COLO668 (cell line): ENCODE measurements at regions not wholly inside any gene's neighbourhood (a gene's known extent, or its start where the extent isn't known, plus 50 kb on each side); places are given as distances from the start of the nearest gene placed in this dataset.

Experiments
- DNase-seq: peaks from one replicate; lab custom pipeline; 2025; ENCODE audit not compliant: unreplicated experiment; lab: John Stamatoyannopoulos, UW

GRCh38 chr1:113219377-113219776 is 146.4 kb downstream of the LRIG2 start:
- DNase-seq: peak; percentile 25

- no peak for DNase-seq
Measured at GRCh38 chr1:113219828-113220227, 146.8 kb downstream of the LRIG2 start.

DNA sequence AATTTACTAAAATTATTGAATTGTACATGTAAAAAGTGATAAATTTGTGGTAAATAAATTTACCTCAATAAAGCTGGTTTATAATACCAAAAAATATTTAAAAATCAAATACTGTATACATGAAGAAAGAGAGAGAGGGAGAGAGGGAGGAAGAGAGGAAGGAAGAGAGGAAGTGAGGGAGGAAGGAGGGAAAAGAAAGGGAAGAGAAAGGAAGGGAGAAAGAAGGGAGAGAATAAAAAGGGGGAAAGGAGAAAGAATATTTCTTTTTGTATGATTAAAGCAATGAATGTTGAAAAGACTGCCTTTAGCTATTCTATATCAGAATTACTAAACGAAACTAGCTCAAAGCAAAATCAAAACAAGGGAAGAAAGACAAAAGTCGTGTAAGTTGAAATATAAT is 150.0 kb downstream of the LRIG2 start:
- DNase-seq: no peak

DNA sequence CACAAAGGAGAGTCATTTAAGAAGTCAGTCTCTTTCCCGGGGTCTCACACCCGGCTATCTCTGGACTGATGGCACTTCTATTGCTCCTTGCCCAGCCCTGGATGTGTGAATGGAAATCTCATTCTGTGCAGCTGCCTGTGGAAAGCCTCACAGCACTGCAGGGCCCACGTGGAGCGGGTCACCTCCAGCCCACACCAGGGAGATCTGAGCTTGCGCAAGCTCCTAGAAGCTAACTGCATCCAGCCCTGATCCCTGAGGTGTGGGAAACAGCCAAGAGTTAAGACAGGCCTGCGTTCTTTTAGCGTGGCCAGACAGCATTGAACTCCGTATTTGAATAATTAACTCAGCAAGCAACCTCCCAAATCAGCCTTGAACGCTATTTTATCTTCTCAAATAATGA is 150.5 kb downstream of the LRIG2 start:
- DNase-seq: no peak

- no peak for DNase-seq
Measured at GRCh38 chr1:113226148-113226547, 153.2 kb downstream of the LRIG2 start.

- no peak for DNase-seq
Measured at GRCh38 chr1:113231866-113232265, 158.4 kb upstream of the MAGI3 start.

- DNase-seq: no peak
Measured at GRCh38 chr1:113233441-113233840, 156.9 kb upstream of the MAGI3 start.

DNA sequence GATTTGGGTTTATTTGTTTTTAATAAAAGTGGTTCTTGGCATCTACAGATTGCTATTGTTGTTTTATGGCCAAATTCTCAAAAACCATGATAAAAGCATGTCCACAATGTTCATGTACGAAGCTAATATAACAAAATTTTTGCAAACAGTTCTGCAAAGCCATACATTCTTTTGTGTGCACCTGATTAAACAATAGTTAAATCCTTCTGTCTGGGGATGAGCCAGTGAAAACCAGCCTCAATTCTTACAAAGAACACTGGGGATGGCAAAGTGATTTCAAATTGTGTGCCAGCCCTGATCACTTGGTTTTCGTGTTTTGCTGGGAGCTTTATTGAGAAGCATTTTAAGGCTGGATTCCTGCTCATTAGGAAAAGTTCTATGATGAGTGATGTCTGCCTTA is 149.1 kb upstream of the MAGI3 start:
- no peak for DNase-seq

DNA sequence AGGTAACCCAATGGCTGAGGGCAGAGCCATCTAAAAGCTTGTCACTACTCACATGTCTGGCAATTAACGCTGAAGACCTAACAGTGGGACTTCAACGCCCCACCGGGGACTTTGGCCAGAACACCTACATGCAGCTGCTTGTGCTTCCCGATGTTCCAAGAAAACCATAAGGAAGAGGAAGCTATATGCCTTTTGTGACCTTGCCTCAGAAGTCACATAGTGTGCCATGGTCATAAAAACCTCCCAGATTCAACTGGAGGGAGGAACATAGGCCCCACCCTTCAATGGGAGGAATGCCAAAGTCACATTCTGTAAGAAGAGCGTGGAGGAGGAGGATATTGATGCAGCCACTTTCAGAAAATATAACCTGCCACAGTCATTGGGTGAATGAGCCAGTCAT is 147.8 kb upstream of the MAGI3 start:
- no peak for DNase-seq

DNA sequence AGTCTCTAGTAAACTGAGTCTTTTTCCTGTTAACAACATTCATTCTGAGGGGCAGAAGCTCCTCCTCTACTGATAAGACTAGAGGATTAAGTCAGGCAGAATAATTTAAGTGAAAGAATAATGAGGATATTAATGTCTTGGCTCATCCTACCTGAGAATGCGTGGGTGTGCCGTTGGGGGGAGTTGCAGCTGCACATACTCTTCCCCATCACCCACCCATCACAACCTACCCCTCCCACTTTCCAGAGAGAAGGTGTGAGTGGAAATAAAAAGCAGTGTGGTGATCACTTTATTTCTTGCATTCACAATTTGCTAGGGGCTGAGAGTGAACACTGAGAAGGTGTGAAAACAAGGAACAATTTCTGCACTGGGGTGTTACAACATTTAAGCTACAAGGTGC is 146.8 kb upstream of the MAGI3 start:
- DNase-seq: no peak

DNA sequence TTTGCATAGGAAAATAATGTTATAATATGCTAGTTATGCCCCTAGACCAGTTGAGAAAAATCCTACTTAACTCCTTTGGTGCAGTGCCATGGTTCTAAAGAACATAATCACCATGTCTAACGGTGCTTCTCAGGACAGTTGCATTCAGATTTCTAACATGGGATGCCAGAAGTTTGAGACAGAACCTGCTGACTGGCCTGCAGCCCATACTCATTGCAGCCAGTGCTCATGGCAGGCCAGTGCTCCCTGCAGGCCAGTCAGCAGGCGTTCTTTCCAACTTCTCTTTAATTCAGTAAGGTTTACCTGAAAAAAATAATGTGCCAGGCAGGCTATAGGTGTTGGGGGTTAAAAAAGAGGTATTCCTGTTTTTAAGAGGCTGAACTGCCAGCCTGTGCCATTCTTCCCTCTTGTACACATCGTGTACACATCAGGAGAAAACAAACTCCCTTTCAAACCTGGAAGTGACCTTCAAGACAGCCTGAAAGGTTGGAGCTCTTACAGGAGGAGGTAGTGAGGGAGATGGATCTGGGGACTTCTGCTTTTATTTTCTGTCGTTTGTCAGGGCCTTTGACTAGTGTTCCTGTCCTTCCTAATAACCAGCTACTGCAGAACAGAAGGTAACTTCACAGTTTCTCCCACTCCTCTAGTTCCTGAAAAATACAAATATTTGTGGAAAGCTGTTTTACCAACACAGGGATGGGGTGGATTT is 146.0 kb upstream of the MAGI3 start:
- DNase-seq: no peak

DNA sequence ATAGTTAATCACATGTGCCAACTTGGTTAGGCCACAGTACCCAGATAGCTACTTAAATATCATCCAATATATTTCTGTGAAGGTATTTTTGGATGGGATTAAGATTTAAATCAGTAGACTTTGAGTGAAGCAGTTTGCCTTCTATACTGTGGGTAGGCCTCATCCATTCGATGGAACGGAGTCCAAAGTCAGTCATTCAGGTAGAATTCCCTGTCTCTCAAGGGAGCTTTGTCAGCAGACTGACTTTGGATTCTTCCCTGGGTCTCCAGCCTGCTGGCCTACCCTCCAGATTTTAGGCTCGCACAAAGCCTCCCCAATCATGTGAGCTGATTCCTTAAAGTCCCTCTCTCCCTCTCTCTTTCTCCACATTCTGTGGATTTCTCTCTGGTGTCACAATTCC is 145.1 kb upstream of the MAGI3 start:
- no peak for DNase-seq

GRCh38 chr1:113246929-113247328 is 143.4 kb upstream of the MAGI3 start:
- no peak for DNase-seq

DNA sequence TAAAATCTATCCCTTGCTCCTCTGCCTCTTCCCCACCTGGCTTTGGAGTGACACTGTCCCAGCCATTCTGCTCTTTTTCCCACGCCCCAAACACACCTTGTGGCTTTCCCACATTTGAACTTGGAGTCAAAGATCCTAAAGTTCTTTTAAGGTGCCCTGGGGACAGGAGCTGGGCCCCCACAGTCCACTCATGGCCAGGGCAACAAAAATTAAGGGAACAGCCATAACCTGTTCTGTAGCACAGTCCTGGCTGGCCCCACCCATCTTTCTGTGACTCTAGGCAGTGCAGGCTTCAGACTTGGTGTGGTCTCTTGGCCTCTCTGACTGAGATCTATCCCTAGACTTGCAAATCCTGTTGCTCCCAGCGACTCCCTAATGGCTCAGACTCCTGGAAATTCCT is 143.0 kb upstream of the MAGI3 start:
- DNase-seq: no peak

GRCh38 chr1:113247782-113248181 is 142.5 kb upstream of the MAGI3 start:
- DNase-seq: no peak

DNA sequence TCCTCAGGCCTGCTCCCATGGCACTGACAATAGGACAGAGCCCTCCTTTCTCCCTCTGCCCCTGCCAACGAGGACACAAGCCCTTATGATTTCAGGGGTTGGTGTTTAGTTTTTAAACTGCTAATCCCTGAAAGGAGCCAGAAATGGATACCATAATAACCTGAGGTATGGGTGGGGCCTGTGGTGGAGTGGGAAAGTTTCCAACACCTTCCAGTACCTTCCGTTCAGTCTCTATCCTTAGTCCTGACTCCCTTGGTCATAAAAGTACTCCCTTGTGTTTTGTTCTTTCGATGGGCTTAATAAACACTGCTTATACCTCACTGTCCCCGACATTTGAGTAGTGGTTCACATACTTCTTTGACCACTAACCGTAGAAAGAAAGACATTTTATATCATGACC is 141.8 kb upstream of the MAGI3 start:
- no peak for DNase-seq

DNA sequence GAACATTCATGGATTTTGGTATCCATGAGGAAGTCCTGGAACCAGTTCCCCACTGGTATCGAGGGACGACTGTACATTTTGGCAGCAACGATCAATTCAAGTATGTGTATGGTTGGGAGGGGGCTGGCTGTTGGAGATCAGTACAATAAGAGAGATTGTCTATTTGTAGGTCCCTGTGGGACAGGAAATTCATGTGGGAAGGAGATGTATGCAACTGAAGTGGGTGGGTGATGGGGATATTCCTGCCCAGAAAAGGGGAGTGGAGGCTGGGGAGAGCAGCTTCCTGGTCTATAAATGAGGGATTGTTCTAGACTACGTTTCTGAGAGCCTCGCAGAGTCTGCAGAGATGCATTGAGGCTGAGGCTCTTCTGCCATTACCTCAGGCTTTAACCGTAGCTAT is 140.2 kb upstream of the MAGI3 start:
- DNase-seq: no peak

DNA sequence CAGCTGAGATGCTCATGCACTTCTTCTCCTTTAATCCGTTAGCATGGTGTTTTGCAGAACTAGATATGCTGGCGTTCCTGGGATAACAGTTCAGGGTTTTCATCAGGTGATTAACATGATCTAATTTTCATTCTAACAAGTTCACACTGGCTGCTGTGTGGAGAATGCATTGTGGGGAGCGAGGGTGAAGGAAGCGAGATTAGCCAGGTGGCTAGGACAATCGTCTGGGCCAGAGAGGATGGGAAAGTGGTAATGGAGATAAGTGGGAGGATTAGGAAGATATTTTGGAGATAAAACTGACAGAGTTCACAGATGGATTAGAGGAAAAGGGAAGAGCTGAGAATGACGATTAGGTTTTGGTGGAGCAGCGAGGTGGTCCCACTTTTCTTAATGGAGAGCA is 138.1 kb upstream of the MAGI3 start:
- DNase-seq: no peak

DNA sequence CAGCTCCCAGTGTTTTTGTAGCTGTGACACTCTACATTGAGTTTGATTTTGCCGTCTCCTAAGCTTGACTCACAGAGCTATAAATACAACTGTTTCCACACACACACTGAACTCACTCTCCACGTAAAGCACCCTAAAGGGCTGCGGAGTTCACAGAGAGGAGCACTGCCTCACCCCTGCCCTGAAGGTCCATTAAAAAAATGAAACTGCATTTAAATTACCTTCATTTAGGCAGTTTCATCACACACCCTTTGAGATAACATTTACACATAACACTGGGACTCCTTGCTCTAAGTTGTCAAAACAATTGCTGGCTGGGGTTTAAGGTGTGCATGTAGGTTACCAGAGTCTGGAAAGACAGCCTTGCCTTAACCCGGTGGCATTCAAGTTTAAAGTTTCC is 137.1 kb upstream of the MAGI3 start:
- no peak for DNase-seq

DNA sequence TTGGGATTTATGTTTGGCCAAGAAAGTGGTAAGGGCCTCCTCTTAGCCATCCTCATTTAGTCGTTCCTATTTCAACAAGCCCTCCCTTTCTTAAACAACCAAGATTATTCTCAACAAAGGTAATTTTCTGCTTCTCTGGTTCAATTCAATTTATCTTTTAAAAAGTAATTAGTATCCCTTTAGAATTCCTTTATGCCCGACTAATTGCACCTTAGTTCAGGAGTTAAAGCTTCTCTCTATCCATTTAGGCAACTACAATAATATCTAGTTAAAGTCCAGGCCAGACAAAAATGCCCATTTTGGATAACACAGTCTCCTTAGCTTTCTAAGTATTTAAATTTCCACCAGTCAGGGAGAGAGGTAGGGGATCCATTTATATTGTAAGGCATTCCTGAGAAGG is 136.7 kb upstream of the MAGI3 start:
- DNase-seq: no peak

DNA sequence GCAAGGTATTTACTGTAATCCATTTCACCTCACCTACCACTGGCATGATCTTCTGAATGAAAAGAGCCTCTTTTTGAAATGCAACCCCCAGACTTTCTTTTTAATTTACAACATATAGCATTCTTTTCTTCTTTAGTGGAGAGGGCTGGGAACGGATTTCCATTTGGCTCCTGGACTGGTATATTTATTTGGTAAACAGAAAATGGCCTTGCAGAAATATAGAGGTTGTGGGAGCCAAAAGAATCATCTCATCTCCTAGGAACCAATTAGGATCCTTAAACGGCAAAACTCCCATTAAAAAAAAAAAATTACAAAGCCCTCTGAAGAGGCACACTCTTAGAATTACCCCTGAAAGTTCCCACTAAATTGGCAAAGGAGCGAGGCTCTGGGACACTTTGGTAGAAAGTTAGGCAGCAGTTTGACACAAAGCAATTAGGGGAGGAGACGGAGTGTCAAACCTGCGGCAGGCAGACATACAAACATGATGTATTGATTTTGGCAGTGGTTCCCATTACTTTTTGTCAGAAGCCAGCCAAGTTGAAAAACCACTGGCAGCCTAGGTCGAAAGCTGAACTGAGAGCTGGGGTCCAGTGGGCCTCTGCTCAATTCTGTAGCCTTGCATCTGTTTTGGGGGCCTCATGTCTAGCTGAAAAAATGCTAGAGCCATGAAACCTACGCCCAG is 135.1 kb upstream of the MAGI3 start:
- DNase-seq: peak; percentile 28

- DNase-seq: no peak
Measured at GRCh38 chr1:113255720-113256347, 134.5 kb upstream of the MAGI3 start.

GRCh38 chr1:113256348-113256729 is 134.0 kb upstream of the MAGI3 start:
- no peak for DNase-seq
